ENCODE measurements at regions not wholly inside any gene's neighbourhood (a gene's known extent, or its start where the extent isn't known, plus 50 kb on each side); places are given as distances from the start of the nearest gene placed in this dataset.

DNA sequence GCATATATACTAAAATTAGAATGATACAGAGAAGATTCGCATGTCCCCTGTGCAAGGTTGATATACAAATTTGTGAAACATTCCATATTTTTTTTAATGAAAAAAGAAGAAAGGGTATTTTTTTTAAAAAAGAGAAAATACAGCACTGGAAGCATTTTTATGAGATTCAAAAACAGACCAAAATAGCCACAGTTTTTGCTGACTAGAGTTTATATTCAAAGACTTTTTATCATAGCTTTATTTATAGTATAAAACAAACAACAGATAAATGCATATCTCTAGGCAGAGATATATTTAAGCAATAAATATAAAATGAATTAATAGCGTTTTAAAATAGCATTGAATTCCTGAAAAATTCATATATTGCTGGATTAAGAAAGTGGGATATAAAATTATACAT is 436.5 kb upstream of the ACVR2A start:
- TF ChIP-seq, protein P1, sequence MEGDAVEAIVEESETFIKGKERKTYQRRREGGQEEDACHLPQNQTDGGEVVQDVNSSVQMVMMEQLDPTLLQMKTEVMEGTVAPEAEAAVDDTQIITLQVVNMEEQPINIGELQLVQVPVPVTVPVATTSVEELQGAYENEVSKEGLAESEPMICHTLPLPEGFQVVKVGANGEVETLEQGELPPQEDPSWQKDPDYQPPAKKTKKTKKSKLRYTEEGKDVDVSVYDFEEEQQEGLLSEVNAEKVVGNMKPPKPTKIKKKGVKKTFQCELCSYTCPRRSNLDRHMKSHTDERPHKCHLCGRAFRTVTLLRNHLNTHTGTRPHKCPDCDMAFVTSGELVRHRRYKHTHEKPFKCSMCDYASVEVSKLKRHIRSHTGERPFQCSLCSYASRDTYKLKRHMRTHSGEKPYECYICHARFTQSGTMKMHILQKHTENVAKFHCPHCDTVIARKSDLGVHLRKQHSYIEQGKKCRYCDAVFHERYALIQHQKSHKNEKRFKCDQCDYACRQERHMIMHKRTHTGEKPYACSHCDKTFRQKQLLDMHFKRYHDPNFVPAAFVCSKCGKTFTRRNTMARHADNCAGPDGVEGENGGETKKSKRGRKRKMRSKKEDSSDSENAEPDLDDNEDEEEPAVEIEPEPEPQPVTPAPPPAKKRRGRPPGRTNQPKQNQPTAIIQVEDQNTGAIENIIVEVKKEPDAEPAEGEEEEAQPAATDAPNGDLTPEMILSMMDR (conservative IDR thresholded peaks at IDR 0.05; ENCODE audit: low read length): no peak
- H3K4me3 ChIP-seq (ENCODE audit: low read length): no peak overlapping the region
- no peak for DNase-seq (ENCODE audit: low read depth)

DNA sequence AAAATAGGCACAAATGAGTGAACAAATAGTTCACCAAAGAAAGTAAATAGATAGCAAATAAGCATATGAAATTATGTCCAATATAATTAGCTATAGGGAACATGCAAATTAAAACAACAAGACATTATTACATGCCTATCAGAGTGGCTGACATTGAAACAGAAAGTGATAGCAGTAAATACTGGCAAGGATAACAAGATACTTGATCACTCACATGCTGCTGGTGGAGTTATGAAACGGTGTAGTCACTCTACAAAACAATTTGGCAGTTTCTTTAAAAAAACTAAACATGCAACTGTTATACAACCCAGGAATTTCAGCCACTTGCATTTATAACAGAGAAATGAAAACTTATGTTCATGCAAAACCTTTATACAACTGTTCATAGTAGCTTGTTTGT is 439.2 kb upstream of the ACVR2A start:
- peak; percentile 30 for DNase-seq (ENCODE audit: low read depth)
- TF ChIP-seq, protein P1 (conservative IDR thresholded peaks at IDR 0.05; ENCODE audit: low read length): no peak
- H3K4me3 ChIP-seq (ENCODE audit: low read length): no peak overlapping the region

DNA sequence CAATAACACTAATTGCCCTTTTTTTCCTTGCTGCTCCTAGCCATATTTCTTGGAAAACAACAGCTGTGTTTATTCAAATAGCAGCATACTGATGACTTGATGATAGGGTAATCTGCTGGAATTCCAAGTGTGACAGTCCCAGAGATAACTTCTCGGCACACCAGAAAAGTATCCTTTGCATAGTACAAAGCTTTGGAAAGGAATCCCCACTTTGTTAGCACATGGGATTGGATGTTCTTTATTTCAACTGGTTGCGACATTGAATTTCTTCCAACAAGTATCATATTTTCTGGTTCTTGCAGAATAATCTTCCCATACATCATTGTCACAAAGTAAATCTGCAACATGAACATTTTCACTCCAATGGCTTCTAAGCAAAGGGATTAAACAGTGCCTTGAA is 445.8 kb upstream of the ACVR2A start:
- no peak overlapping the region for H3K4me3 ChIP-seq (ENCODE audit: low read length)
- DNase-seq (ENCODE audit: low read depth): peak; percentile 34

DNA sequence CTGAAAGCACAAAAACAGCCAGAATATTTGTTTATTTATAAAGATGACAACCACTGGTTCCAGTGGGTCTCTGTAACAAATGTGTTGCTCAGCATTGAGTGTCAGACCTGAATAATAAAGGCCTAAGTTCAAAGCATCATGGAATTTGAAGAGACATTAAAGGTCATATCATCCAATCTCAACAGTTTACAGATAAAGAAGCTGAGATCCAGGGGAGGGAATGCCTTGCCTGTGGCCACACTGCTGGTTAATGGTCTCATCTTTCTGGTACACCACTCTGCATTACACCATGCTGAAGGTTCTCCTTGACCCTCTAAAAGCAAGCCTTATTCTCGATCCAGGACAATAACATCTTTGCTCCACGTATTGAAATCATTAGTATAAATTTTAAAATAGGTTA is 446.5 kb upstream of the ACVR2A start:
- no peak for DNase-seq (ENCODE audit: low read depth)
- TF ChIP-seq, protein P1 (conservative IDR thresholded peaks at IDR 0.05; ENCODE audit: low read length): no peak

More for the DNA sequence above, 445.8 kb upstream of the ACVR2A start:
- TF ChIP-seq, protein P1 (conservative IDR thresholded peaks at IDR 0.05; ENCODE audit: low read length): no peak

DNA sequence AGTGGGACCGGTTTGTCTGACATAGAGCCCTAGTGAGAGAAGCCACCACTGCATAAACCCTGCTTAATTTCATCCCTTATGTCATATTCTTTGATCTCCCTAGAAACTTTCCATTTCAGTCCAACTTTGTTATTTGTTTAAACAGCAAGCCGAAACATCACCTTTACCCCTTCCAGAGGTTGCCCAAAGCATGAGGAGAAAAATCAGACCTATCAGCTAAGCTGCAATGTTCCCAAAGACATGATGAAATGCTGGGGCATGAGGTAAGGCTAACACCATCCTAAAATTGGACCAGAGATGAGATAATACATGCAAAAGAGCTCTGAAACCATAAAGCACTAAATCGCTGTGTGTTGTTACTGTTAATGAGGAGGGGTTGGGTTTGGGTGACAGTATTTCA is 447.9 kb upstream of the ACVR2A start:
- TF ChIP-seq, protein P1 (conservative IDR thresholded peaks at IDR 0.05; ENCODE audit: low read length): no peak
- no peak for DNase-seq (ENCODE audit: low read depth)
- no peak overlapping the region for H3K4me3 ChIP-seq (ENCODE audit: low read length)

More for the DNA sequence above, 446.5 kb upstream of the ACVR2A start:
- no peak overlapping the region for H3K4me3 ChIP-seq (ENCODE audit: low read length)

DNA sequence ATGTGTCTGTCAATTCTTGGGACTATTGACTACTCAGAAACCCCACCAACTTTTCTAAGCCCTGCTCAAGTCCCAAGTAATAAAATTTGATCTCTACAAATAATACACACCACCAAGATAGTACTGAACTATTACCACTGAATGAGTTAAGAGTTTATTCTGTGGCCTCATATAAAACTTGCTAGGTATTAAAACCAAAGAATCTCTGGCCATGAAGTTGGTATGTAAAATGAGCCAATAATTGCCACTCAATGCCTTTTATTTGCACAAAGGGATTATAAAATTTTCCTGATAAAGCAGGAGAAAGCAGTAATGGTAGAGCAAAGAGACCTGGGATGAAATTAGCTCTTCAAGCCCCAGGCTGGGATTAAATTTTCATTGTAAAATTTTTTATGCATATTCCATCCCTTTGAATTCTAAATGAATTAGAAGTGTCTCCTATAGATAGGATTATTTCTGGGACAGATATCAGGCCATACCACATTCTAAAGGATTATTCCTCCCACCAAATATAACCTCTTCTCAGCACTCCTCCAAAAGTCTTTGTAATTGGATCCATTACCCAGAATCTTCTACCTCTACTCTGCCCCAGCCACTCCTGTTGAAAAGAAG is 450.5 kb upstream of the ACVR2A start:
- DNase-seq (ENCODE audit: low read depth): no peak
- H3K4me3 ChIP-seq (ENCODE audit: low read length): no peak overlapping the region
- TF ChIP-seq, protein P1 (conservative IDR thresholded peaks at IDR 0.05; ENCODE audit: low read length): no peak

DNA sequence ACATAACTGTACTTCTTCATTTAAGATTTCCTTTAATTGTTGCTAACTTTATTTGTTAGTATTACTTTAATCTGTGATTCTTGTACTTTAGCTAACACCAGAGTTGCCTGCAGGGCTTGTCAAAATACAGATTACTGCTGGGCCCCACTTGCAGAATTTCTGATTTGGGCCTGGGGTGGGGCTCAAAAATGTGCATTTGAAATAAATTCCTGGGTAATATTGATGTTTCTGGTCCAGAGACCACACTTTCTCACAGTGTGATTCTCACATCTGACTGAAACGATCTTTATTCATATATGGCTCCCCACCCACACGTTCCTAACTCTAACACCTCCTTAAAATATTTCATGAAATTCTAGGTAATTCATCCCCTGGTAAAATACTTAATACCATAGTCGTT is 452.6 kb upstream of the ACVR2A start:
- no peak overlapping the region for H3K4me3 ChIP-seq (ENCODE audit: low read length)
- DNase-seq (ENCODE audit: low read depth): no peak
- TF ChIP-seq, protein P1 (conservative IDR thresholded peaks at IDR 0.05; ENCODE audit: low read length): no peak
